Left kidney (tissue), 1 donor: ENCODE measurements at regions not wholly inside any gene's neighbourhood (a gene's known extent, or its start where the extent isn't known, plus 50 kb on each side); places are given as distances from the start of the nearest gene placed in this dataset.

Experiments used
- DNase-seq: peaks from one replicate; pipeline ENCODE4 v3.0.0-alpha.2; 2013

- DNase-seq, result no peak
Measured at GRCh38 chr2:15719566-15720313, 128.1 kb downstream of the DDX1 start.

GRCh38 chr2:15720561-15721307, 129.1 kb downstream of the DDX1 start:
- no peak for DNase-seq

- no peak for DNase-seq
Measured at GRCh38 chr2:15721411-15722067, 129.9 kb downstream of the DDX1 start.

GRCh38 chr2:15722980-15723379, 131.3 kb downstream of the DDX1 start:
- no peak for DNase-seq

GRCh38 chr2:15724235-15724634, 132.6 kb downstream of the DDX1 start:
- DNase-seq, result no peak

GRCh38 chr2:15725101-15725781, 133.6 kb downstream of the DDX1 start:
- DNase-seq, result no peak

GRCh38 chr2:15725782-15726112, 134.1 kb downstream of the DDX1 start:
- DNase-seq, result no peak

- no peak for DNase-seq
Measured at GRCh38 chr2:15726321-15727057, 134.8 kb downstream of the DDX1 start.

- DNase-seq, result no peak
Measured at GRCh38 chr2:15727396-15728244, 136.0 kb downstream of the DDX1 start.

GRCh38 chr2:15728245-15728938, 136.7 kb downstream of the DDX1 start:
- DNase-seq, result no peak

- no peak for DNase-seq
Measured at GRCh38 chr2:15729001-15729400, 137.3 kb downstream of the DDX1 start.

GRCh38 chr2:15729709-15730544, 138.3 kb downstream of the DDX1 start:
- DNase-seq, result no peak

GRCh38 chr2:15730545-15731212, 139.0 kb downstream of the DDX1 start:
- DNase-seq, result peak; percentile 84

GRCh38 chr2:15731213-15731888, 139.7 kb downstream of the DDX1 start:
- no peak for DNase-seq

- no peak for DNase-seq
Measured at GRCh38 chr2:15731889-15732271, 140.2 kb downstream of the DDX1 start.

GRCh38 chr2:15732341-15733077, 140.8 kb downstream of the DDX1 start:
- no peak for DNase-seq

GRCh38 chr2:15733867-15734673, 142.4 kb downstream of the DDX1 start:
- DNase-seq, result no peak
